WTC11 (cell line): ENCODE measurements at regions not wholly inside any gene's neighbourhood (a gene's known extent, or its start where the extent isn't known, plus 50 kb on each side); places are given as distances from the start of the nearest gene placed in this dataset.

Experiments
- ATAC-seq: fragments of 200-7000 bp; cut with Tn5 transposase; 2 replicates; pipeline ENCODE4 v1.10.0; 2021; ENCODE audit warnings: mild to moderate bottlenecking, moderate library complexity
- CTCF ChIA-PET: fragments of 300-600 bp; sonication (Branson Sonifier 250); formaldehyde crosslinking; loops from one replicate; lab custom pipeline; 2021; ENCODE audit warnings: antibody characterized with exemption; lab: Charles Lee
- POLR2A ChIA-PET: fragments of 350-600 bp; sonication (Branson Sonifier 250); formaldehyde crosslinking; loops from one replicate; lab custom pipeline; 2021; ENCODE audit warnings: antibody characterized with exemption; lab: Charles Lee
- DNase-seq: peaks from one replicate; pipeline ENCODE4 v3.0.0; 2021; ENCODE audit warnings: low spot score
- H3K27ac Mint-ChIP-seq: 2 replicates; pipeline ENCODE4 v1.8.0; 2021; ENCODE audit warnings: mixed read lengths
- H3K27me3 Mint-ChIP-seq: 2 replicates; pipeline ENCODE4 v1.8.0; 2021; ENCODE audit warnings: low read depth, mild to moderate bottlenecking, moderate library complexity, mixed read lengths
- H3K36me3 Mint-ChIP-seq: 2 replicates; pipeline ENCODE4 v1.8.0; 2021; ENCODE audit warnings: mixed read lengths
- H3K4me1 Mint-ChIP-seq: 2 replicates; pipeline ENCODE4 v1.8.0; 2022; ENCODE audit warnings: mixed read lengths
- H3K4me3 Mint-ChIP-seq: 2 replicates; pipeline ENCODE4 v1.8.0; 2021; ENCODE audit warnings: mild to moderate bottlenecking, moderate library complexity, mixed read lengths
- H3K9me3 Mint-ChIP-seq: 2 replicates; pipeline ENCODE4 v1.8.0; 2021; ENCODE audit warnings: mixed read lengths
- AFF4 ChIP-seq: sonication (generic); formaldehyde crosslinking; IDR thresholded peaks from 2 replicates; pipeline ENCODE4 v1.8.1; 2023; ENCODE audit warnings: mild to moderate bottlenecking, missing genetic modification reagents, borderline replicate concordance
- AR ChIP-seq: fragments of 250-450 bp; sonication (Bioruptor Pico); IDR thresholded peaks from 2 replicates; pipeline ENCODE4 v1.9.0; 2021; ENCODE audit warnings: mild to moderate bottlenecking
- CDX4 ChIP-seq: fragments of 250-450 bp; sonication (Bioruptor Pico); IDR thresholded peaks from 2 replicates; pipeline ENCODE4 v1.9.0; 2021; ENCODE audit warnings: moderate library complexity, mild to moderate bottlenecking, inconsistent platforms, borderline replicate concordance
- EMX1 ChIP-seq: fragments of 250-450 bp; sonication (Bioruptor Pico); IDR thresholded peaks from 2 replicates; pipeline ENCODE4 v1.8.0; 2021; ENCODE audit warnings: mild to moderate bottlenecking
- FOXJ3 ChIP-seq: sonication (generic); formaldehyde crosslinking; IDR thresholded peaks from 2 replicates; pipeline ENCODE4 v1.9.0; 2021; ENCODE audit warnings: missing genetic modification reagents, mild to moderate bottlenecking, borderline replicate concordance
- IRF2 ChIP-seq: sonication (generic); formaldehyde crosslinking; IDR thresholded peaks from 2 replicates; pipeline ENCODE4 v1.8.0; 2022; ENCODE audit warnings: low read depth, missing genetic modification reagents, borderline replicate concordance
- KAT7 ChIP-seq: sonication (generic); formaldehyde crosslinking; IDR thresholded peaks from 2 replicates; pipeline ENCODE4 v1.8.1; 2023; ENCODE audit warnings: missing genetic modification reagents, mild to moderate bottlenecking, borderline replicate concordance
- MAX ChIP-seq: sonication (generic); formaldehyde crosslinking; IDR thresholded peaks from 2 replicates; pipeline ENCODE4 v1.8.0; 2022; ENCODE audit warnings: mild to moderate bottlenecking, missing genetic modification reagents
- MYBL2 ChIP-seq: sonication (generic); formaldehyde crosslinking; IDR thresholded peaks from 2 replicates; pipeline ENCODE4 v1.8.1; 2023; ENCODE audit warnings: mild to moderate bottlenecking, moderate library complexity, missing genetic modification reagents
- NR2C2 ChIP-seq: sonication (generic); formaldehyde crosslinking; IDR thresholded peaks from 2 replicates; pipeline ENCODE4 v1.8.0; 2022; ENCODE audit warnings: mild to moderate bottlenecking, missing genetic modification reagents
- STAT6 ChIP-seq: sonication (generic); formaldehyde crosslinking; conservative IDR thresholded peaks from 2 replicates; pipeline ENCODE4 v1.8.1; 2023; ENCODE audit warnings: mild to moderate bottlenecking, low read depth, missing genetic modification reagents, moderate library complexity
- TEAD4 ChIP-seq: sonication (generic); formaldehyde crosslinking; IDR thresholded peaks from 2 replicates; pipeline ENCODE4 v1.8.0; 2022; ENCODE audit warnings: mild to moderate bottlenecking, missing genetic modification reagents
- ZBTB43 ChIP-seq: sonication (generic); formaldehyde crosslinking; IDR thresholded peaks from 2 replicates; pipeline ENCODE4 v1.8.1; 2023; ENCODE audit warnings: mild to moderate bottlenecking, missing genetic modification reagents
- ZNF138 ChIP-seq: sonication (generic); formaldehyde crosslinking; conservative IDR thresholded peaks from 2 replicates; pipeline ENCODE4 v1.8.1; 2022; ENCODE audit warnings: mild to moderate bottlenecking, moderate library complexity, missing genetic modification reagents
- ZNF425 ChIP-seq: fragments of 250-450 bp; sonication (Bioruptor Pico); conservative IDR thresholded peaks from 2 replicates; pipeline ENCODE4 v1.9.0; 2021; ENCODE audit warnings: mild to moderate bottlenecking
- ZNF532 ChIP-seq: fragments of 250-450 bp; sonication (Bioruptor Pico); IDR thresholded peaks from 2 replicates; pipeline ENCODE4 v1.9.0; 2021; ENCODE audit warnings: mild to moderate bottlenecking, borderline replicate concordance

- TF ChIP-seq AFF4 (CRISPR knock-in tag) (no peak), CDX4 (CRISPR knock-in tag) (no peak), EMX1 (CRISPR knock-in tag) (no peak), STAT6 (CRISPR knock-in tag) (no peak), NR2C2 (CRISPR knock-in tag) (no peak)
Measured at GRCh38 chr18:47627030-47627429, 303.4 kb downstream of the SMAD2 start (continued).

GRCh38 chr18:47619771-47620448, 310.5 kb downstream of the SMAD2 start:
- H3K4me1 Mint-ChIP-seq = peaks cover 5% of the 10 kb centered on the region
- ATAC-seq = no peak
- no peak for DNase-seq
- H3K4me3 Mint-ChIP-seq = no peak overlapping the region
- H3K9me3 Mint-ChIP-seq = no peaks in the 10 kb centered on the region
- ChIA-PET CTCF (interaction anchor here (2.1 kb wide), 1 partner anchor 129 kb away, joined by 8 read pairs; no protein-coding TSS in a partner anchor), POLR2A (no interaction called here)
- H3K27me3 Mint-ChIP-seq = peaks cover 5% of the 10 kb centered on the region
- no peak overlapping the region for H3K27ac Mint-ChIP-seq
- no peaks in the 10 kb centered on the region for H3K36me3 Mint-ChIP-seq
- no peak for TF ChIP-seq IRF2
- no peak for TF ChIP-seq KAT7
- no peak for TF ChIP-seq FOXJ3 (CRISPR knock-in tag)
- TF ChIP-seq MYBL2 (CRISPR knock-in tag) = no peak
- TF ChIP-seq MAX (CRISPR knock-in tag) = no peak
- TF ChIP-seq ZNF138 (CRISPR knock-in tag) = no peak
- no peak for TF ChIP-seq ZBTB43 (CRISPR knock-in tag)
- no peak for TF ChIP-seq AR
- TF ChIP-seq ZNF425 (CRISPR knock-in tag) = no peak
- no peak for TF ChIP-seq TEAD4 (CRISPR knock-in tag)
- no peak for TF ChIP-seq ZNF532 (CRISPR knock-in tag)
